Ishikawa (cell line): ENCODE measurements at regions not wholly inside any gene's neighbourhood (a gene's known extent, or its start where the extent isn't known, plus 50 kb on each side); places are given as distances from the start of the nearest gene placed in this dataset.

Source experiments
- EP300 ChIP-seq: IDR thresholded peaks from 2 replicates; pipeline ENCODE4 v1.6.1; 2012; ENCODE audit warnings: borderline replicate concordance
- YY1 ChIP-seq: IDR thresholded peaks from 2 replicates; pipeline ENCODE4 v1.6.1; 2012; ENCODE audit warnings: low read depth
- TF ChIP-seq, protein P1 (sequence below): IDR thresholded peaks from 2 replicates; pipeline ENCODE4 v1.6.1; 2012

DNA sequence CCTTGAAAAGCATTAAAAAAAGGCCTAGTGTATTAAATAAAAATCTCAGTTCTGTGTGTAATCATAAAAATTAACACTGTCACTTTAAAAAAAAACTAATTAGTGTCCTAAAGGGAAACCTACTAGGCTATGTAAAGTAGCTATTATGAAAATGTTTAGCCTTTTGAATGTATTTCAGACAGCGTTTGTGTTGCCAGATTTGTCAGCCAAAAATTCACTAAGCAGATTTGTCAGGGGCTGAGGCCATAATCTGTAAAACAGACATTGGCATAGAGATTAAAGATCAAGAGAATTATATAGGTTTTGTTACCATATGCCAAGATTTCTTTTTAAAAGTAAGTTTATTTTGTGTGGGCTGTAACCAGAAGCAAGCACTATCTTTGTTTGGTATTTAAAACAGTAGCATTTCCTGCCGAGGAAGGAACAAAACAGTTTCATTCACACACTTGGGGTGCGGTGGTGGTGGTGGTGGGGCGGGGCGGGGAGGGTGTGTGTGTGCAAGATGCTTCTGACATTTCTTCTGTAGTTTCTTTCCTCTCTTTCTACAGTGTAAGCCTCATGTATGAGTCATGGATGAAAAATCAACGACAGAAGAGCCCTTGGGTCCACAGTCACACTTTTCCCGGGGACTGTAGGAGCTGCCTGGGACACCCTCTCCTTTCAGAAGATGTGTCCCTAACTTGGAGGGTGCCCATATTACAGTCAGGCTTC lies 328.5 kb upstream of the FANCL start:
- TF ChIP-seq, protein P1, sequence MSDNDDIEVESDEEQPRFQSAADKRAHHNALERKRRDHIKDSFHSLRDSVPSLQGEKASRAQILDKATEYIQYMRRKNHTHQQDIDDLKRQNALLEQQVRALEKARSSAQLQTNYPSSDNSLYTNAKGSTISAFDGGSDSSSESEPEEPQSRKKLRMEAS = no peak
- TF ChIP-seq EP300 (no peak), YY1 (no peak)
